ENCODE measurements at regions not wholly inside any gene's neighbourhood (a gene's known extent, or its start where the extent isn't known, plus 50 kb on each side); places are given as distances from the start of the nearest gene placed in this dataset.

DNA sequence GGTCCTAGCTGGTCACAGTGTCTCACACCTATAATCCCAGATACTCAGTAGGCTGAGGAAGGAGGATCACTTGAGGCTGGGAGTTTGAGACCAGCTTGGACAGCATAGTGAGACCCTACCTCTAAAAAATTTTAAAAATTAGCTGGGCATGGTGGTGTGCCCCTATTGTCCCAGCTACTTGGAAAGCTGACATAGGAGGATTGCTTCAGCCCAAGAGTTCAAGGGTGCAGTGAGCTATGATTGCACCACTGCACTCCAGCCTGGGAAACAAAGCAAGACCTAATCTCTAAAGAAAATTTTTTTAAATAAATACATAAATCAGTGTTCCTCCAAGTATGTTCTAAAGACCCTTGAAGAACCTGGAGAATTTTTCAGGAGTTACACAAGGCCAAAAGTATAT, 50.6 kb upstream of the GNAO1 start:
- DNase-seq (ENCODE audit: low read depth in 2 of 2, low spot score in 1 of 2) = no peak

DNA sequence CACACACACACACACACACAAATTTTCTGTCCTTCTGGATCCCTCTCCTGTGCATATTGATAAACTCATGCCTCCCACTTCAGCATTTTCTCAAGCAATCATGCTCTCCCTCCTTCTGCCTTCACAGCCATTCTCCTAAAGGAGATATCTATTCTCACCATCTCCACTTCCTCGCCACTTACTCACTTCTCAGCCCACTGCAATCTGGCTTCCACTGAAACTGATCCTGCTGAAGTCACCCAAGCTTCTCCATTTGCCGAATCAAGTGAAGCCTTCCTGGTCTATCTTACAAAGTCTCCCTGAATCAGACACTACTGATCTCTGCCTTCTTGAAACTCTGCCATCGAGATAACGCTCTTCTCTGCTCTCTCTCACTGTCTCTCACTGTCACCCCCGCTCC, 54.0 kb upstream of the GNAO1 start:
- DNase-seq (ENCODE audit: low read depth in 2 of 2, low spot score in 1 of 2) = no peak

DNA sequence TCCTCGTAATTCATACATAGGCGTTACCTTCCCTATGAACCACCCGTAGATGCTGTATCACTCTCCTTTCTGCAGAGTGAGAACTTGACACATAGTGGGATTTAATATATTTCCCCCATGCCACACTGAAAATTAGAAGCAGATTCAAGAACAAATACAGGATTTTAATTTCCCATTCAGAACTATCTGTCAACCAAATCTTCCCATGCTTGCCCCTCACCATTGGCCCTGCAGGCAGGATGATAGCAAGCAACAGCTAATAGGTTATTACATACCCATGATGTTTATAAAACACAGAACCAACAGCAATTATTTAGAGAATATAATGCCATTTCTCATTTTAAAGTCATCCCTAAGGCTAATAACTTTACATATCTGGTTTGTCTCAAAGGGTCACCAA, 55.0 kb upstream of the GNAO1 start:
- DNase-seq (ENCODE audit: low read depth in 2 of 2, low spot score in 1 of 2) = no peak

DNA sequence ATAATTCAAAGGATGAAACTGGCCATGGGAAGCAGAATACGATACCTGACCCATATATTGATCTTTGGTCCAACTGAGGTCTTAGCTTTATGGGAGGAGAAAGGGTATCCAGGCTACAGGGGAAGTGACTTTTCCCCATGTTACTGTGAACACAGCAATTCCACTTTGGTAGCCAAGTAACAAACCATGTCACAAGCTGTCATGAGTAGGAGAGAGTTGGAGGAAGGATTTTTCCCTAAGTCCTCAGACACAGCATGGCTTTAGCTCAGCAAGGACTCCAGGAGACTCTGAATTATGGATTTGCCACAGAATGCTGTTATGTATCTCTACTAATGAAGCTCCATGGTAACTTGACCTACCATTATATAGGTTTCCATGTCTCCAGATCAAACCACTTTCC, 56.5 kb upstream of the GNAO1 start:
- DNase-seq (ENCODE audit: low read depth in 2 of 2, low spot score in 1 of 2) = no peak

DNA sequence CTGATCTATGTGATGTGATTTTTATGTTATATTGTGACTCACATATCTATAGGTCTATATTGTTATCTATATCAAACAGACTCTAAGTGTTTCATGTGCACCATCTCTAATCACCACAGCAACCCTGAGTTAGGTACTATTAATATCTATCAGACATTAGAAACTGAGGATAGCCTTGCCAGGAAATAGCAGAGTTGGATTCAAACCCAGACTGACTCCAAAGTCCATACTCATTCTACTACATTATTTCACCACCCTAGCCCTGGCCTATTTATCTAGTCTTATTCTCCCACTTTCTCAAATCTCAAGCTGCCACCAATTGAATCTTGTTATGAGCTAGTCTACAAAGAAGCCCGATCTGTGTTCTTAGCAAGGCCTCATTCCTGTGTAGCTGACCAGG, 65.4 kb upstream of the GNAO1 start:
- DNase-seq (ENCODE audit: low read depth in 2 of 2, low spot score in 1 of 2) = no peak

DNA sequence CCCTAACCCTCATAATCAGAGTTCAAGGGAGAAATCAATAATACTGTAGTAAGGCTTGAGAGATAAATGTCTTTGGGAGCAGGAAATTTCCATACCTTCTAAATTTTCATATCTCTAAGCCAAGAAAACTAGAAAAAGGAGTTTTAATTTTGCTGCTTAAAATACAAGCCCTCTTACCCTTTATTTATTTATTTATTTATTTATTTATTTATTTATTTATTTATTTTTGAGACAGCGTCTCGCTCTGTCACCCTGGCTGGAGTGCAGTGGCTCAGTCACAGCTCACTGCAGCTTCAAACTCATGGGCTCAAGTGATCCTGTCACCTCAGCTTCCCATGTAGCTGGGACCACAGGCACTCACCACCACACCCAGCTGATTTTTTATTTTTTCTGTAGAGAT, 69.0 kb upstream of the GNAO1 start:
- no peak for DNase-seq (ENCODE audit: low read depth in 2 of 2, low spot score in 1 of 2)

DNA sequence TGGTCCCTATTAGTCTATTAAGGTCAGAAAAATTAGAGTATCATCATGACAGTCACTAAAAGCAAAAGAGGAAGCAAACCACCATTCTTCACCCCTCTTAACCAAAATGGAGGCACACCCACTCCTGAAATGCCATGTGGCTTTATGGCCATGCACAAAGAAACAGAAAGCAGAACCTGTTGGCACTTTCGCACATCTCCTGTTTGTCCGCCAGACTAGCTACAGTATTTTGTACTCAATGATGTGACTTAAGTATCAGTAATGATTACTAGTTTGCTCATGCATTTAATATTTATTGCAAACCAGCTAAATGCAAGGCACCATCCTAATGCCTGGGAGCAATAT, 70.2 kb upstream of the GNAO1 start:
- DNase-seq (ENCODE audit: low read depth in 2 of 2, low spot score in 1 of 2) = no peak

DNA sequence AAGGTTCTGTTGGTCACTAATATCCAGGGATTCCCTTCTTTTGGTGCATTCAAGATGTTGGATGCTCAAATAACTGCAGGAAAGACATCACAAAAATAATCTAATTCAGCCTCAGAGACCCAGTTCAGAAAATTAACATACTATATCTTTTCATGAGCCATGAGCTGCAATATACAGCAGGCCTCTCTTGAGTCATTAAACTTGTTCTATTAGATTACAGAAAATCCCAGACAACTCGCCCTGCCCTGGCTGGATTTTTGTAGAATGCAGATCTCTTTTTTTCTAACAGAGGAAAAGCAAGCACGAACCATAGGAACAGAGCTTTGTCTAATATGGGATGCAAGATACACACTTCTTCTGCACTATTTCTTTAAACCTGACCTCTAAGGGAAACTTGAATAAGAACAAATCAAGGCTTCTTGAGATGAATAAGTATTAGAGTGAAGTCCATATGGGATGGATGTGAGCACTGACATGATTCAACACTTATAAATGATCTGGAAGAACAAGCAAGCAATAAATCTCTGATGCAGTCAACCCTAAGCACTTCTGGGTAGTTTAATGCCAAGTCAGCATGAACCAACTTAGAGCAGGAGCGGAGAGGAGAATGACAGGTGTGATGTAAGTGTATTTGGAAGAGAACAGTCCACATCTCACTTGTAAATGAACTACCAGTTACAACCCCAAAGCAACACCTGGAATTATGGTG, 70.7 kb upstream of the GNAO1 start:
- no peak for DNase-seq (ENCODE audit: low read depth in 2 of 2, low spot score in 1 of 2)

DNA sequence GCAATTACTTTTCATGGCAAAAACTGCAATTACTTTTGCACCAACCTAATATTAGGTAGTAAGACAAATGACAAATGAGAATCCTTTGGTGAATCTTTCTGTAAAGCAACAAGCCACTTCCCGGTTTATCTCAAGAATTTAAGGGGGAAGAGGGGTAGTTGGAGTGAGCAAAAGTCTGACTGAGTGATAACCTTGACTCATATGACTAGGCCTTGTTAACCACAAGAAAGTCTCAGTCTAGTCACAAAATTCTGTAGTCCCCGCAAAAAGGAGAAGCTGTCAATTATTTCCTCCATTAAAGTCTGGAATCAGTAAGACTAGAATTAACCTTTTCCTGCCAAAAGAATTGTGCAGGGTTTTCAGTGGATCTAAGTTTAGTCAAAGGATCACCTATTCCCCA, 72.2 kb upstream of the GNAO1 start:
- no peak for DNase-seq (ENCODE audit: low read depth in 2 of 2, low spot score in 1 of 2)

DNA sequence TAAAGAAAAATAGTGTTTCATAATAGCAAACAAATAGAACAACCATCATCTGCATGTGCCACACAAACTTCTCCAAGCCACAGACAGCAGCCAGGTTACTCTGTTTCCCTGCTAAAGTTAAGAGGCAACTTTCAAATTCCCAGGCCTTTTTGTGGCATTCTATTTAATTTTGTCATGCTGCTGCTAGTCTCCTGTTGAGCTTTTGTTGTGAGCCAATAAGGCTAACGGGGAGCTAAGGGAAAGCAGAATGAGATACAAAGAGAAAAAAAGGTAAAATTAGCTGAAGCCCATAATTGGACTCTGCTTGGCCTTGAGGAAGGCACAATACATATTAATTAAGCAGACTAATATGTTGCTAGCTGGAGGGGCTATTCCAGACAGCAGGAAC, 74.7 kb upstream of the GNAO1 start:
- no peak for DNase-seq (ENCODE audit: low read depth in 2 of 2, low spot score in 1 of 2)

DNA sequence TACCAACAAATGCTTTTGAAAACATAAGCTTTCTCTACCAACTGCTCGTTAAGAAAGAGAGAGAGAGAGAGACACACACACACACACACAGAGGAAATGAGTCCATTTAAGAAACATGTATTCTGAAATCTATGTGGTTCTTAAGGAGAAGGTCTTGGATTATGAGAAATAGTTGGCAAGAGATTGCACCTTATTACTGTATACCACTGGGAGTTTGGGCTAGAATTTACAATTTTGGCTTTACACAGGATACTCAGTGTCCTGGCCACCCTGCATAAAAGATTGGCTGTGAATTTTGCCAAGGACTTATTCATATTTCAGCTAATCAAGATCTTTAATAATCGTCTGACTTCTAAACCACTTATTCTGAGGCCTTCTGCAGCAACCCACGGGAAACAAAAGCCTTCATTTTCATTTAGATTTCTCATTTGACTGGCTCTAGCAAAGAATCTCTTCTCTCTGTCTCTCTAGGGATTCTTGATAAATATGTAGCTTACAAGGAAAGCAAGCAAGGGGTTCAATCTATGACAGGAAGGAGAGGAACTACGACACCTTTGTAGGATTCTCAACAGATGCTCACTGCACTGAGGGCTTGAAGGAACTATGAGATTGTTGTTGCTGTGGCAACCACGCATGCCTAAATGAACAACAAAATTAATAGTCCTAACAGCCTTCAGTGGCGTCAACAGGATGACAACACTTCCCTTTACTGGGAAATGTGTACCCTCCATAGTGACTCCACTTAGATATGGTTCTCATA, 75.3 kb upstream of the GNAO1 start:
- no peak for DNase-seq (ENCODE audit: low read depth in 2 of 2, low spot score in 1 of 2)

DNA sequence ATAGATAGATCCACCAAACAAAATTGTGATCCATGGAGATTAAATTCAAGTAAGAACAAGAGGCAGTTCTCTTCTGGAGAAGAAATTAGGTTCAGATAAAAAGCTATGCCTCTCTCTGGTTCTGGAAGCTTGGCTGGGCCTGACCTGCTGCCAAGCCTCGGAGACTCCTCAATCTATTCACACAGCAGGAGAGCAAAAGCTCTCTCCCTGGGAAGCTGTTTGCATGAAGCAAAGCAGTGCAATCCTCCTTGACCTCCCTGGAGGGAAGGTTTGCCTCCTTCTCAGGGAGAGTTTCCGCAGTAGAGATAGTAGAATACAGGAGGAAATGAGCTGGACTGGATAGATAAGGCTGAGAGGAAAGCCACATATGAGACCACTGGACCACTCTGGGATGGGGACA, 78.1 kb upstream of the GNAO1 start:
- no peak for DNase-seq (ENCODE audit: low read depth in 2 of 2, low spot score in 1 of 2)

DNA sequence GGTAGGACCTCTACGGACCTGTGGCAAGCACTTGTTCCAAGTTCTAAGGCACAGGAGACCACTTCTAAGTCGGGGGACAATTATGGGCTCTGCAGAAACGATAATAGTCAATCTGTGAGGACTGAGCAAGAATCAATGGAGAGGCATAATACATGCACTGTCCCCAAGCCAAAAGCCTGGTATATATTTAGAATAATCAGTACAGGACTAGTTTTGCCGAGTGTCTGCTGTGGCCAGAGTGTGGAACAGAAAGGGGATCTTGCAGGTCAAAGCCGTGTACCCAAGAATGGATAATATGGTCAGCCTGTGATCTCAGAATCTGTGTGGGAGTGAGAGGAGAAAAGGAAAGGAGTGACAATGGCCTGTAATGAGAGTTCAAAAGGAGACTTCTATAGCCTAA, 80.2 kb upstream of the GNAO1 start:
- DNase-seq (ENCODE audit: low read depth in 2 of 2, low spot score in 1 of 2) = no peak

DNA sequence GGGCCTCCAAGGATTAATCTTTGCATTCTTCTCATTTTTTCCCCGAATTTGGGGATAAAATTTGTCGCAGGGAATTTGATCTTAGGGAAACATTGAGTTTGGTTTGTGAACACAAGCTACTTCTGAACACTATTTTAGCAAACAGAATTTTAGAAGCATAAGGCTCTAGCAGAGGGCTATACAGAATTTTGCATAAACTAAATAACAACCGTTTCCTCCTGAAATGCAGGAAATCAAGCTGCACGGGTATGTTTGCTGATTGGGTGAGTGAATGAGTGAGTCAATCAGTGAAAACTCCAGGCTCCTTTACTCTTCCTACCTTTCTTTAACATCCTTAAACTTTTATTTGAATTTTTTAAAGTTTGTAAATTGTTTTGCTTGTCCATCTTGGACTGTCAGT, 81.3 kb upstream of the GNAO1 start:
- no peak for DNase-seq (ENCODE audit: low read depth in 2 of 2, low spot score in 1 of 2)

DNA sequence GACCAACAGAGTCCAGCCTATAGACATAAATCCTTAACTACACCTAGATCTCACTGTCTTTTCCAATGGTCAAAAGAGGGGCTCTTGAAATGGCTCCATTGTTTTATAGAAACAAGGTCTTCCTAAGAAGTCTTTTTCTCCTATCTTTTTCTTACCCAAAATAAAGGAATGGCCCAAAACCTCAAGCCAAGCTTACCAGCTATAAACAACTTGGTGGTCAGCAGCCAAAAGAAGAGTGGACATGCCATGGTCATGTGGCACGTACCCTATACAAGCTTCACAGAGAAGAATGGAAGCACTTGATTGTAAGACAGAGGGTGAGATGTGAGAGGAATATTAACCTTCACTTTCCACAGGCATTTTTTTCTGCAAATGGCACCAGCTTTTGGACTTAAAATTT, 82.1 kb upstream of the GNAO1 start:
- no peak for DNase-seq (ENCODE audit: low read depth in 2 of 2, low spot score in 1 of 2)

DNA sequence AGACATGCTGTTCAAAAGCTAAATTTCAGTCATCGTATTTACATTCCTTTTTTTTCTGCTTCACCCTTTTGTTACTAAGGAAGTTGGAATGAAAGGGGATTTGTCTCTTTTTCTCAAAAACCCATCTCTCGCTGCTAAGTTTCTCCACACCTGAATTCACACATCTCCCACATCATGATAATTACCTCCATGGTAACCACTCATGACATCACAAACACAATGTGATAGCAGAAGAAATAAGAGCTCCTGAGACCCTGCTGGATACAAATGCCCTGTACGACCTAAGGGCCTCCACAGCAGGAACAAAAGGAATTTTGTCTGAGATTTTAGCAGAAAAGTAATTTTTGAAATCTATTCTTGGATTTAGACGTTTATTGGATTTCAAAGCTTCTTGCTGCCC, 82.6 kb upstream of the GNAO1 start:
- DNase-seq (ENCODE audit: low read depth in 2 of 2, low spot score in 1 of 2) = no peak

DNA sequence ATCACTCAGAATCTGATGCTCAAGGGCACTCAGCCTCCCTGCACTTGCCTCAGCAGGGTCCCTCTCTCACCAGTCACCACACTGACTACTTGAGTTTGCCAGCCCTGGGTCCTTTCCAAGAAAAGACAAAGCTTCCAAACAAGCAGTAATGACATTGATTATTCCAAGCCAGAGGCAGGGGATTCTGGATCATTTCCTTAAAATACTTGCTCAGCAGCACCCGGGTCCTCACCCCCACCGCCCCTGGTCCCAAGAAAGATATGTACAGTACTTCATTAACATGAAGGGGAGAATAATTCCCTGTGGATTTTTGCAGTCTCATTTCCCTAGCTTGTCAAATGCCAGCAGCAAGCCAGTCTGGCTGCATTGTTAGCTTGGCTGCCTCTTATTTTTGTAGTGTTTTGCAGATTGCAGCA, 83.2 kb upstream of the GNAO1 start:
- DNase-seq (ENCODE audit: low read depth in 2 of 2, low spot score in 1 of 2) = no peak

DNA sequence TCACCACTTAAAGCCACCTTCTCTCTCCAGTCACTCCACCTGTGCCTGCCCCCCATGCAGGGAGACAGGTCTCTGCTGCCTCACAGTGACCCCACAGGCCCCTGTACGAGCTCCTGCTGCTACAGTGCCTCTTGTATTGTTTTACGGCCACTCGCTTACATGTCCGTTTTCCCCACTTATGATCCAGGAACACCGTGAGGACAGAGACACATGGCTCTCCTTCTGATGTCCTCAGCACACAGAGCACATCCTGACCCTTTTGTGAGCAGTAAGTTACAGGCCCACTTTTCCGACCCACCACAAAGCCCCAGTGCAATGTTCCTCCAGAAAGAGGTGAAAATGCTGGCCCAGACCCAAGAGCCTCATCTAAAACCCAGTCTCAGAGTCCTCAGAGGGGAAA, 84.8 kb upstream of the GNAO1 start:
- DNase-seq (ENCODE audit: low read depth in 2 of 2, low spot score in 1 of 2) = no peak

DNA sequence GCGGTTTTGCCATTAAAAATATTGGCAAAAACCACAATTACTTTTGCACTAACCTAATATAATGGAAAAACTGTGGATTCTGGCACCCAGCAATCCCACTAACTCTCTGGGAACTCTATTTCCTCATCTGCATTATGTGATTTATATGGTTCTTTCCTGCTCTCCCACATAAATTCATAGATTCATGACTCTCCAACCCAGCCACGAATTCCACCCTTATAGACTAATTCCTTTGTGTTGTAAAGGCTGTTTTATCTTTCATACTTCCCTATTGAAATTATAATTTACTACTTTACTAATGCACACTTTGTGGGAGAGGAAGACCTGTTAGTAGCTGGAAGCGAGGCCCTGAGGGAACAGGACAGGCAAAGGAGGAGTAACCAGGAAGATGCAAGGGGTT, 88.4 kb upstream of the GNAO1 start:
- DNase-seq (ENCODE audit: low read depth in 2 of 2, low spot score in 1 of 2) = no peak

DNA sequence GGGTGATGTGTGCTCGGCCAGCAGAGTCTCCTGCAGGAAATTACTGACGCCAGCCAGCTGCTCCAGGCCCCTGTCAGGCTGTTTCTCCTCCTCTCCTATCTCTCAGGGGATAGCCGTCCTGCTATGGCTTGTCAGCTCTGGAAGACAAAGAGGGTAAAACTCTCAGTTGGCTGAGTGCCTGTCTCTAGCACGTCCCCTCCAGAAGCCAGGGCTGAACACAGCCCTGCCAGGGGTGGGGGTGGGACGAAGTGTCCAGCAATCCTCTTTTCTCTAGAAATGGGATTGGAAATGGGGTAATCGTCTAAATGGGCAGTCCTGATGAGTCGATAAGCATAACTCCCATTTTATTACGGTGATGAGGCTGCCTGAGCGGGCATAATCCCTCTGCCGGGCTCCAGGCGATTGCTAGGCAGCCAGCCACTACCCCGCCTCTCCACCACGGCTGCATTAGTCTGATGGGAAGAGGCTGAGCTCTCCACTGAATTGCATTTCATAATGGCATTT, 89.1 kb upstream of the GNAO1 start:
- DNase-seq (ENCODE audit: low read depth in 2 of 2, low spot score in 1 of 2) = no peak

DNA sequence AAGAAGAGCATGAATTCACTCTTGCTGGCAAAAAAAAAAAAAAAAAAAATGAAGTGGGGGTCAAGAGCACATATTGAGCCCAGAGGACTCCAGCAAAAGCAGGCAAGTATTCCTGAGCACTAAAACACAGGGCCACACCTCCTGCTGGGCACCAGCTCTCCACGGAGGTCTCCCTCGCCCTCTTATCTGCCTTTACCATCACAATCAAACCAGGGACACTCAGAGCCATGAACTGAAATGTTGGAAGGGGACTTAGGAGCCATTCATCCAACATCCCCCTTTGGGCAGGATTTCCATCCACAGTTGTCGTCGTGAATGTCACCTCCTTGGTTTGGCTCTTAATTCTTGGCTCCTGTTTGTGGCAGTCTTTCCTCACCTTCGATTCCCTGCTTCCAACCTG, 89.8 kb upstream of the GNAO1 start:
- DNase-seq (ENCODE audit: low read depth in 2 of 2, low spot score in 1 of 2) = no peak

DNA sequence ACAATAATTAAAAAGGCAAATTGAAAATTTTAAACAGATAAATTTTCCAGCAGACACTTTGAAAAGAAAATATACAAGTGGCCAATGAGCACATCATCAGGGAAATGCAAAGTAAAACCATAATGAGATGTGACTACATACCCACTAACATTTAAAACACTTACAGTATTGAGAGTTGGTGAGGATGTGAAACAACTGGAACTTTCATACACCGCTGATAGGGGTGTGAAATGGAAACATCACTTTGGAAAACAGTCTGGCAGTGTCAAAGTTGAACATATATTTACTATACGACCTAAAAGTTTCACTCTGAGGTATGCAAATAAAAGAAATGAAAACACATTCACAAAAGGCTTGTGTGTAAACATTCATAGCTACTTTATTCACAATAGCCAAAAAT, 94.0 kb upstream of the GNAO1 start:
- DNase-seq (ENCODE audit: low read depth in 2 of 2, low spot score in 1 of 2) = no peak

DNA sequence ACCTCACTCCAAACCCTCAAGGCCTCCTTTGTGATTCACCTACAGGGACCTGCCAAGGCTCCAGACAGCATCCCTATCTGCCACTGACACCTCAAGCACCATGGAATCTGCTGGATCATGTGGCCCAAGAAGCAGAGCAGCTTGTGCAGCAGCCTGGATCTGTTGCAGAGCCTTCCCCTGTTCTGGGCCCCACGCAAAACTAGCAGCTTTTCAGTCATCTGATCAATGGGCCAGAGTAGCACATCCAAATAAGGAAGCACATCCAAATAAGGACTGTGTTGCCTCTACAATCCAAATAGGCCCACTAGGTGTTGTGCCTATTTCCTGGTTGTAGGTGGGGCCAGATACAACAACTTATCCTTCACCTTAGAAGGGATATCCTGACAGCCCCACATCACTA, 97.1 kb upstream of the GNAO1 start:
- DNase-seq (ENCODE audit: low read depth in 2 of 2, low spot score in 1 of 2) = no peak
